ENCODE measurements at regions not wholly inside any gene's neighbourhood (a gene's known extent, or its start where the extent isn't known, plus 50 kb on each side); places are given as distances from the start of the nearest gene placed in this dataset.

GRCh38 chr6:91317247-91317835 is 730.5 kb upstream of the MAP3K7 start:
- no peak for DNase-seq (ENCODE audit: low read depth in 2 of 2)

- DNase-seq (ENCODE audit: low read depth in 2 of 2): no peak
Observed at GRCh38 chr6:91310178-91310577, 723.3 kb upstream of the MAP3K7 start.

GRCh38 chr6:91305755-91306154 is 718.9 kb upstream of the MAP3K7 start:
- DNase-seq (ENCODE audit: low read depth in 2 of 2): no peak

- no peak for DNase-seq (ENCODE audit: low read depth in 2 of 2)
Observed at GRCh38 chr6:91304521-91304920, 717.6 kb upstream of the MAP3K7 start.

- no peak for DNase-seq (ENCODE audit: low read depth in 2 of 2)
Observed at GRCh38 chr6:91303326-91303725, 716.5 kb upstream of the MAP3K7 start.

- no peak for DNase-seq (ENCODE audit: low read depth in 2 of 2)
Observed at GRCh38 chr6:91299544-91300491, 712.9 kb upstream of the MAP3K7 start.

GRCh38 chr6:91298543-91299145 is 711.8 kb upstream of the MAP3K7 start:
- DNase-seq (ENCODE audit: low read depth in 2 of 2): no peak

- no peak for DNase-seq (ENCODE audit: low read depth in 2 of 2)
Observed at GRCh38 chr6:91293395-91293794, 706.5 kb upstream of the MAP3K7 start.

- DNase-seq (ENCODE audit: low read depth in 2 of 2): no peak
Observed at GRCh38 chr6:91291071-91291470, 704.2 kb upstream of the MAP3K7 start.

- DNase-seq (ENCODE audit: low read depth in 2 of 2): no peak
Observed at GRCh38 chr6:91288741-91289140, 701.9 kb upstream of the MAP3K7 start.

- DNase-seq (ENCODE audit: low read depth in 2 of 2): no peak
Observed at GRCh38 chr6:91281901-91282300, 695.0 kb upstream of the MAP3K7 start.

GRCh38 chr6:91280494-91280830 is 693.6 kb upstream of the MAP3K7 start:
- no peak for DNase-seq (ENCODE audit: low read depth in 2 of 2)

- DNase-seq (ENCODE audit: low read depth in 2 of 2): no peak
Observed at GRCh38 chr6:91279740-91280493, 693.0 kb upstream of the MAP3K7 start.

- no peak for DNase-seq (ENCODE audit: low read depth in 2 of 2)
Observed at GRCh38 chr6:91278416-91278815, 691.5 kb upstream of the MAP3K7 start.

GRCh38 chr6:91276315-91276714 is 689.4 kb upstream of the MAP3K7 start:
- DNase-seq (ENCODE audit: low read depth in 2 of 2): no peak

GRCh38 chr6:91273729-91274128 is 686.9 kb upstream of the MAP3K7 start:
- no peak for DNase-seq (ENCODE audit: low read depth in 2 of 2)

- no peak for DNase-seq (ENCODE audit: low read depth in 2 of 2)
Observed at GRCh38 chr6:91271807-91272206, 684.9 kb upstream of the MAP3K7 start.

- DNase-seq (ENCODE audit: low read depth in 2 of 2): no peak
Observed at GRCh38 chr6:91268941-91269340, 682.1 kb upstream of the MAP3K7 start.

- DNase-seq (ENCODE audit: low read depth in 2 of 2): no peak
Observed at GRCh38 chr6:91267246-91267645, 680.4 kb upstream of the MAP3K7 start.

- DNase-seq (ENCODE audit: low read depth in 2 of 2): no peak
Observed at GRCh38 chr6:91266156-91266555, 679.3 kb upstream of the MAP3K7 start.

GRCh38 chr6:91243436-91243835 is 656.6 kb upstream of the MAP3K7 start:
- DNase-seq (ENCODE audit: low read depth in 2 of 2): no peak

GRCh38 chr6:91242614-91242949 is 655.7 kb upstream of the MAP3K7 start:
- no peak for DNase-seq (ENCODE audit: low read depth in 2 of 2)
